GM12878 (cell line): ENCODE measurements at regions not wholly inside any gene's neighbourhood (a gene's known extent, or its start where the extent isn't known, plus 50 kb on each side); places are given as distances from the start of the nearest gene placed in this dataset.
"Not testable (repeated sequence)": the region's sequence is repeated elsewhere in the genome, so short reads cannot be mapped to it uniquely, and the experiment has no call there.

Source experiments
- ATAC-seq: fragments of 200-7000 bp; cut with Tn5 transposase; 3 replicates; pipeline ENCODE4 v1.9.1; 2020; ENCODE audit warnings: mild to moderate bottlenecking, moderate library complexity
- BruUV-seq: library from RNA; stranded (reverse); fragments of 400-500 nt; replicated peaks from 2 replicates; lab custom pipeline; 2021; lab: Mats Ljungman, UMichigan
- CTCF ChIA-PET: fragments of 300-600 bp; sonication (Branson Sonifier 250); formaldehyde crosslinking; extraction: SDS; loops from one replicate; lab custom pipeline; 2021; ENCODE audit warnings: inconsistent platforms; lab: Yijun Ruan, JAX
- POLR2A ChIA-PET: fragments of 350-600 bp; formaldehyde crosslinking; extraction: SDS; loops from one replicate; lab custom pipeline; 2021; ENCODE audit warnings: inconsistent platforms; lab: Charles Lee
- RAD21 ChIA-PET: fragments of 300-600 bp; sonication (Branson Sonifier 250); formaldehyde crosslinking; loops from one replicate; lab custom pipeline; 2023; ENCODE audit warnings: antibody characterized with exemption; ENCODE audit not compliant: unreplicated experiment; lab: Charles Lee
- SMC1A ChIA-PET: fragments of 300-600 bp; sonication (Branson Sonifier 250); formaldehyde crosslinking; loops from one replicate; lab custom pipeline; 2023; ENCODE audit not compliant: unreplicated experiment, uncharacterized antibody; lab: Charles Lee
- DNase-seq: peaks from one replicate; pipeline ENCODE4 v3.0.0-alpha.2; 2011; ENCODE audit warnings: low read depth, low spot score
- FAIRE-seq: peaks from 3 replicates; lab custom pipeline; 2011; peaks lifted over from hg19 to GRCh38; lab: Jason Lieb, UNC
- H2AFZ ChIP-seq: 2 replicates; pipeline ENCODE4 v1.6.0; 2011; ENCODE audit warnings: low read depth, low read length, control low read depth; ENCODE audit not compliant: control insufficient read depth
- H3K27ac ChIP-seq: 2 replicates; pipeline ENCODE4 v1.5.1; 2011; ENCODE audit warnings: control low read depth; ENCODE audit not compliant: control insufficient read depth, insufficient read depth
- H3K27me3 ChIP-seq, 2 experiments: replicated peaks in 1 of 2; 2 replicates each; pipeline versions ENCODE4 v1.6.0 to v1.6.1; 2011; ENCODE audit warnings: low read length in 1 of 2; ENCODE audit not compliant: control insufficient read depth in 2 of 2, insufficient read depth in 2 of 2
- H3K36me3 ChIP-seq, 2 experiments: 2 replicates each; pipeline ENCODE4 v1.5.1; 2011; ENCODE audit warnings: low read length in 1 of 2; ENCODE audit not compliant: control insufficient read depth in 2 of 2, insufficient read depth in 2 of 2
- H3K4me1 ChIP-seq: 2 replicates; pipeline ENCODE4 v1.6.1; 2011; ENCODE audit warnings: mild to moderate bottlenecking, low read length, moderate library complexity, mixed read lengths; ENCODE audit not compliant: control insufficient read depth, insufficient read depth
- H3K4me2 ChIP-seq: 2 replicates; pipeline ENCODE4 v1.6.0; 2011; ENCODE audit warnings: control low read depth; ENCODE audit not compliant: control insufficient read depth, insufficient read depth
- H3K4me3 ChIP-seq: fragments of 200-600 bp; sonication (generic); 2 replicates; pipeline ENCODE4 v1.5.1; 2016
- H3K79me2 ChIP-seq: 2 replicates; pipeline ENCODE4 v1.6.0; 2011; ENCODE audit warnings: low read length; ENCODE audit not compliant: control insufficient read depth, insufficient read depth
- H3K9ac ChIP-seq: 2 replicates; pipeline ENCODE4 v1.8.0; 2011; ENCODE audit warnings: low read length, control low read depth, mixed read lengths; ENCODE audit not compliant: control insufficient read depth, insufficient read depth
- H3K9me3 ChIP-seq: replicated peaks from 3 replicates; pipeline ENCODE4 v1.5.1; 2011; ENCODE audit warnings: mild to moderate bottlenecking, low read length; ENCODE audit not compliant: control insufficient read depth, insufficient read depth
- H4K20me1 ChIP-seq: 2 replicates; pipeline ENCODE4 v1.6.0; 2011; ENCODE audit not compliant: control insufficient read depth, insufficient read depth
- RB1 ChIP-seq: fragments of 450-650 bp; formaldehyde crosslinking; IDR thresholded peaks from 2 replicates; pipeline ENCODE4 v1.6.1; 2017; ENCODE audit warnings: mild to moderate bottlenecking, borderline replicate concordance
- WGBS: methylation state at CpG from one replicate; pipeline ENCODE4 v1.1.6; 2016; ENCODE audit warnings: low lambda C conversion rate; ENCODE audit not compliant: insufficient replicate concordance, insufficient coverage; ENCODE audit errors: missing lambda C conversion rate; 5-methylcytosine and 5-hydroxymethylcytosine counted together
- in situ Hi-C: fragments of 300-500 bp; cut with MboI; formaldehyde crosslinking; loops from 9 replicates; pipeline ENCODE4 v1.14.3; 2018; ENCODE audit warnings: mixed read lengths
- intact Hi-C: fragments of 100-400 bp; cut with micrococcal nuclease; formaldehyde crosslinking; loops from one replicate; pipeline ENCODE4 v1.14.2; 2022; ENCODE audit not compliant: unreplicated experiment

DNA sequence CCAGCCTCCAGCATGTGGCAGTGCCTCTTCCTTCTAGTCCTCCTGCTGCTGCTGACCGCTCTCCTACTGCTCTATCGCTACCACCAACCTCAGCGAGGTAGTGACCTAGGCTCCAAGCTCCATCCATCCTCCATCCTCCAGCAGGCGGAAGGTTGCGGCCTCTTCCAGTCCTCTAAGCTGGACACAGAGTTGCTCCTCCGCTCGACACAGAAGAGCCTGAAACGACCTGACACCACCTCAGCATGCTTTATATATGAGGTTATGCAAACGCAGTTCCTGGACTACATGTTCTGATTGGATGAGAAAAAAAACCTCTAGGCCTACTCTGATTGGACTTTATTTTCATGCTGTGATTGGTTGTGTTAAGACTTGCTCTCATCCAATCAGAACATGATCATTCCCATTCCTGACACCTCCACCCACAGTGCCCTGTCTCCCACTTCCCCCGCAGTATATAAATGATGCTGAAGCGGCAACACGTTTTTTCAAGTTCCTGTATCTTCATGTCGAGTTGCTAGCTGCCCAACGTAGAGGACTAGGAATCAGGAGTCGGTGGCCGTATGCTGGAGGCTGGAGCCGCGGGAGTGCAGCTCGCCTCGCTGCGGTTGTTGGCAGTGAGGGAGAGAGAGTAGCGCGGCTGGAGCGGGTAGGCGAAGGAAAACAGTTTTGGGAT is 398.1 kb downstream of the KCNJ18 start:
- WGBS: 54% methylated on average over 25 of the region's 25 CpGs
- no peak overlapping the region for H2AFZ ChIP-seq

DNA sequence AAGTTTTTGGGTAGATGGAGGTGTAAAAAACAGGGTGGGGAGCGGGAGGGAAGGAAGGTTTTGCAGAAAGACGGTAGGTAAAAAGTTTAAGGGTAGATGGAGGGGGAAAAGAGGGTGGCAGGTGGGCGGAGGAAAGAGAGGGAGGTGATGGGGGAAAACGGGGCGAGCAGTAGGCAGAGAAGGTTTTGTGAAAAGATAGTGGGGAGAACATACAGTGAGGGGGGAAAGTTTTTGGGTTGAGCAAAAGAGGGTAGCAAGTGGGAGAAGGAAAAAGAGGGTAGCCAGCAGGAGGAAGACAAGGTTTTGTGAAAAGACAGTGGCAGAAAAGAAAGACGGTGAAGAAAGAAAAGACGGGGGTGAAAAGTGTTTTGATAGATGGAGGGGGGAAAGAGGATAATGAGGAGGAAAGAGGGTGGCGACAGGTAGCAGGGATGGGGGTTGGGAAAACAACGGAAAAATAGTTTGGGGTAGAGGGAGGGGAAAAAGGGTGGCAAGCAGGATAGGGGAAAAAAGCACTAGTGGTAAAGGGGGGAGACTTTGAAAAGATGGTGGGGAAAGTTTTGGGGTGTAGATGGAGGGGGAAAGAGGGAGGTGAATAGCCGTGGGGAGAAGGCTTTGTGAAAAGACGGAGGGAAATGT is 398.8 kb downstream of the KCNJ18 start:
- FAIRE-seq, CTCF ChIA-PET, H3K36me3 ChIP-seq, in situ Hi-C loops, BruUV-seq, SMC1A ChIA-PET, H3K79me2 ChIP-seq, H3K27me3 ChIP-seq, DNase-seq, RAD21 ChIA-PET, H3K27ac ChIP-seq, ATAC-seq, H2AFZ ChIP-seq, intact Hi-C loops, H3K4me2 ChIP-seq, H3K9ac ChIP-seq, H3K4me1 ChIP-seq, POLR2A ChIA-PET, H3K9me3 ChIP-seq, H4K20me1 ChIP-seq, H3K4me3 ChIP-seq: not testable (repeated sequence)
- WGBS: 46% methylated on average over 8 of the region's 11 CpGs

More for the DNA sequence above, 398.1 kb downstream of the KCNJ18 start:
- no peak overlapping the region for H3K4me3 ChIP-seq
- intact Hi-C loops: no loop called here
- no peak for TF ChIP-seq RB1
- ChIA-PET POLR2A (no interaction called here), SMC1A (no interaction called here), CTCF (no interaction called here), RAD21 (no interaction called here)
- no peak for ATAC-seq
- H3K36me3 ChIP-seq: no peaks in the 10 kb centered on the region
- FAIRE-seq: no peak
- H3K27ac ChIP-seq: no peak overlapping the region
- H3K27me3 ChIP-seq: no peaks in the 10 kb centered on the region
- BruUV-seq: no TSS peak
- DNase-seq: no peak
- H4K20me1 ChIP-seq: no peaks in the 10 kb centered on the region
- H3K4me2 ChIP-seq: no peak overlapping the region
- H3K9ac ChIP-seq: no peak overlapping the region
- in situ Hi-C loops: no loop called here
- no peaks in the 10 kb centered on the region for H3K4me1 ChIP-seq
- H3K9me3 ChIP-seq: no peaks in the 10 kb centered on the region; the same call in 2 of the 3 replicates
- no peaks in the 10 kb centered on the region for H3K79me2 ChIP-seq

DNA sequence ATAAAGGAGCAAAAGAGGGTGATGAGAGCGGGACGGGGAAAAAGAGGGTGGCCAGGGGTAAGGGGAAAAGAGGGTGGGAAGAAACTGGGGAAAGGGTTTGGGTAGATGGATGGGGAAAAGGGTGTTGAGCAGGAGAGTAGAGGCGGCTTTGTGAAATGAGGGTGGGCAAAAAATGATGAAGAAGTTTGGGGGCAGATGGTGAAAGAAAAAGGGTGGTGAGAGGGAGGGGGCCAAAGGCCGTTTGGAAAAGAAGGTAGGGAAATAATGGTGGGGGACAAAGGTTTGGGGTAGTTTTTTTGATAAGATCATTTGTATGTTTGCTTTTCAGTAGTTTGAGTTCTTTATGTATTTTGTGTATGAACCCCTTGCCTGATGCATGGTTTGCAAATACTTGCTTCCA is 399.5 kb downstream of the KCNJ18 start:
- 12% methylated on average over 3 of the region's 4 CpGs for WGBS

DNA sequence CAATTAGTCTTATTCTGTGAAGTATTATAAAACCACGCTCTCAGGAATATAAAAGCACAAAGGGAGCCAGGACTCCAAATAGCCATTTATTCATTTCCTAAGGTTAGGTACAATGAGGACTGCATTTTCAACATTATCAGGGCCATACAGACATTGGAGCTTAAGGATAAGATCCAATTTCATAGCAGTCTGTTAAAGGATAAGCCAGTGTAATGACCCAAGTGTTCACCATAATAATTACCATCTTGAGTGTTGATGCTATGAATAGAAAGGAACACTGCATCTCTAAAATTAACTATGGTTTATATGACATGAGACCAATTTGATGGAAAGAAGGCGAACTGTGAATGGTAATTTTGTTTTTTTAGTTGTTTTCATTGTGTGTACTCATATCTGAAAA is 403.1 kb downstream of the KCNJ18 start:
- H3K4me2 ChIP-seq, intact Hi-C loops, CTCF ChIA-PET, H3K4me1 ChIP-seq, H3K27ac ChIP-seq, H2AFZ ChIP-seq, RAD21 ChIA-PET, SMC1A ChIA-PET, H4K20me1 ChIP-seq, DNase-seq, H3K27me3 ChIP-seq, H3K36me3 ChIP-seq, H3K9ac ChIP-seq, H3K9me3 ChIP-seq, FAIRE-seq, BruUV-seq, POLR2A ChIA-PET, in situ Hi-C loops, H3K4me3 ChIP-seq, ATAC-seq, H3K79me2 ChIP-seq: not testable (repeated sequence)
- 0% methylated on average over 2 of the region's 2 CpGs for WGBS

More for the DNA sequence above, 399.5 kb downstream of the KCNJ18 start:
- H2AFZ ChIP-seq, H4K20me1 ChIP-seq, H3K9me3 ChIP-seq, intact Hi-C loops, RAD21 ChIA-PET, H3K79me2 ChIP-seq, H3K27ac ChIP-seq, H3K9ac ChIP-seq, BruUV-seq, CTCF ChIA-PET, in situ Hi-C loops, H3K27me3 ChIP-seq, FAIRE-seq, H3K4me1 ChIP-seq, H3K4me2 ChIP-seq, POLR2A ChIA-PET, H3K4me3 ChIP-seq, H3K36me3 ChIP-seq, DNase-seq, SMC1A ChIA-PET, ATAC-seq: not testable (repeated sequence)
